HG02571 (cell line): ENCODE measurements at regions not wholly inside any gene's neighbourhood (a gene's known extent, or its start where the extent isn't known, plus 50 kb on each side); places are given as distances from the start of the nearest gene placed in this dataset.
A peak's percentile ranks its signal among the peaks of the same experiment; 100 is the strongest.

ENCODE experiments used
- ATAC-seq: cut with Tn5 transposase; IDR thresholded peaks from one replicate; pipeline ENCODE4 v1.9.1; 2021; ENCODE audit warnings: mild to moderate bottlenecking, moderate library complexity; ENCODE audit not compliant: unreplicated experiment

DNA sequence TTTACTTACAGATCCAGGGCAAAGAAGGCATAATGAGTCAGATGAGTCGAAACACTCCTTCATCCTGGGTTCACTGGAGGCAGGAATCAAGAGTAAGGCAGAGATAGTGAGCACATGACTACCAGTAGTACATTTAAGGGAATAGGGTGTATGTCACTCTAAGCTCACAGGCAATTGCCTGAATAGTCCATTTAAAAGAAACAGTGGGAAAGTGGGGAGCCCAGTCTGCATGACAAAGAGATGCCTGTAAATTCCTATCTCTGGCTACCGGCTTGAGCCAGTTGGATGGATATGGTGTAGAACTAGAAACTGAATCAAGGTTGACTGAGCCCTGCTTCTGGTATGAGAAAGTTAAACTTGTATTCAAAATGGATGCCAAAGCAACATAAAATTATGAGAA, 861.5 kb upstream of the ZWINT start:
- no peak for ATAC-seq

DNA sequence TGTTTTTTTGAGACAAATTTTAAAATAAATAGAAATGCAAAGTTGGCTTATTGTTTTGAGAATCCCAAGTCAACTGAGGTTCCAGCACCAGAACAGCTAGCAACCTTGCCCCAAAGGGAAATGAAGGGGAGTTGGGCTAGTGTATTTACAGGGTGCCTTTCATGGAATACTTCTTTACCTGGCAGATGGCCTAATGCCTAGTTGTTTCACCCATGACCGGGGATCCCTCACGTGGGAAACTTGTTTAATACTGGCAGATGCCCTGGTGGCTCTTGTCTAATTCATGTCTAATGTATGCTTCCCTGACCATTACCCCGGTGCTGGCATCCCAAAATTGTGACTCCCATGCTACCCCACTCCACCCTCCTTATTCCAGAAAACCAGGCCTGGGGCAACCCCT, 861.1 kb upstream of the ZWINT start:
- ATAC-seq, result no peak

GRCh38 chr10:57221674-57222073, 860.6 kb upstream of the ZWINT start:
- no peak for ATAC-seq

DNA sequence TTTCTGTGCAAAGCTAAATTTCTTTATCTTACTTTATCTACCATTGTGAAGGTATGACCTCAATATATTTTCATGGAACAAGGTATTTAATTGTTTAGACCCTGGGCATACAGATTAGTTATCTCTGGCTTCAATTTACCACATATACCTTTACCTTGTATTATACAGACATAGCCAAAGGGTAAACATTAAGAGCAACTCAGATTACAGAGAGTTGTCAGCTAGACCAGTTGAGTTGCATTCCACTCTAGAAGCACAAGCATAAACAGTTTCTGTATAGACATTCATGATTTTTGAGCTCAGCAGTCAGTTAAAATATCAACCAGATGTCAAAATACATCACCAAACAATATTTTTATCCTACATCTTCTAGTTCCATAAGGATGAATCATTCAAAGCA, 857.3 kb upstream of the ZWINT start:
- ATAC-seq, result no peak

DNA sequence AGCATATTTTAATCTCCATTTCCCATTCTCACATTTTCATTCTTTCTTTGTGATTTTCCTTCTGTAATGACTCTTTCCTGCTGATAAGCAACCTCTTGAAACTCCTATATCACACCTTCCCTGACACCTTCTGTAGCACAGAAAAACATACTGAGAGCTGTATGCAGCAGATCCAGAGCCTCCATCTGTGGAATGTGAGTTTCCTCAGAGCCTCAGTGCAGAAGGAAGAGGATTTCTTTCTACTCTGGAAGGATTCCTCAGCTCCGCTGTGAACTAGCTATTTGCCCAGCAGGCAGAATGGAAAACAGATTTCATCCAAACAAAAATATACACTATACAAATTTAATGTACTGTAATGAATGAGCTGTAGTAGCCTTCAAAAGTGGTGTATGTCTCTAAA, 841.3 kb upstream of the ZWINT start:
- ATAC-seq, result no peak

GRCh38 chr10:57188846-57189245, 827.8 kb upstream of the ZWINT start:
- no peak for ATAC-seq

DNA sequence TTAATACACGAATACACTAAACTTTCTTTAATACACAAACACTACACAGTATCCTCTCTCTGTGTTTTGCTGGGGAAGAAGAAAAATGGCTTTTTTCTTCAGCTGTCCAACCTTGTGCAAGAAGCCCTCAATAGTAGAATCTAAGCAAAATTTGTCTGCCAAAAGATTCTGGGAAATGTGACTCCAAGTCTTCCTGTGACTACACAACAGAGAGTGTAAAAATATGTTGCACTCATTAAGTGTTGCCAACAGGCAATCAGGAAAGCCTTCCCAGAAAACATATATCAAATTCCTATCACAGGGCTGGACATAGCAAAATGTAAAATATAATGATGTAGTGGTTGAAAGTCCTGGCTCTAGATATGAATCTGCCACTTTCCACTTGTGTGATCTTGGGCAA, 825.1 kb upstream of the ZWINT start:
- no peak for ATAC-seq

DNA sequence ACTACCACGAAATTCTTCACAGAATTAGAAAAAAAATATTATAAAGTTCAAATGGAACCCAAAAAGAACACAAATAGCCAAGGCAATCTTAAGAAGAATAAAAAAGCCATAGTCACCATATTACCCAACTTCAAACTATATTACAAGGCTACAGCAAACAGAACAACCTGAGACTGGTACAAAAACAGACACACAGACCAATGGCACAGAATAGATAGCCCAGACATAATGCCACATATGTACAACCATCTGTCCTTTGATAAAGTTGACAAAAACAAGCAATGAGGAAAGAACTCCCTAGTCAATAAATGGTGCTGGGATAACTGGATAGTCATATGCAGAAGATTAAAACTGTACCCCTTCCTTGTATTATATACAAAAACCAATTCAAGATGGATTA, 808.5 kb upstream of the ZWINT start:
- no peak for ATAC-seq

DNA sequence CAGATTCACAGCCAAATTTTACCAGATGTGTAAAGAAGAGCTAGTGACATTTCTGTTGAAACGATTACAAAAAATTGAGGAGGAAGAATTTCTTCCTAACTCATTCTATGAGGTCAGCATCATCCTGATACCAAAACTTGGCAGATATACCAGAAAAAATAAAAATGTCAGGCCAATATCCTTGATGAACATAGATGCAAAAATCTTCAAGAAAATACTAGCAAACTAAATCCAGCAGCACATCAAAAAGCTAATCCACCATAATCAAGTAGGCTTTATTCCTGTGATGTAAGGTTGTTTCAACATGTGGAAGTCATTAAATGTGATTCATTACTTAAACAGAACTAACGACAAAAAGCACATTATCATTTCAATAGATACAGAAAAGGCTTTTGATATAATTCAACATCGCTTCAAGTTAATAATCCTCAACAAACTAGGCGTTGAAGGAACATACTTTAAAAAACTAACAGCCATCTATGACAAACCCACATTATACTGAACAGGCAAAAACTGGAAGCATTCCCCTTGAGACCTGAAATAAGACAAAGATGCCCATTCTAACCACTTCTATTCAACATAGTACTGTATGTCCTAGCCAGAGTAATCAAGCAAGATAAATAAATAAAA, 807.7 kb upstream of the ZWINT start:
- no peak for ATAC-seq

DNA sequence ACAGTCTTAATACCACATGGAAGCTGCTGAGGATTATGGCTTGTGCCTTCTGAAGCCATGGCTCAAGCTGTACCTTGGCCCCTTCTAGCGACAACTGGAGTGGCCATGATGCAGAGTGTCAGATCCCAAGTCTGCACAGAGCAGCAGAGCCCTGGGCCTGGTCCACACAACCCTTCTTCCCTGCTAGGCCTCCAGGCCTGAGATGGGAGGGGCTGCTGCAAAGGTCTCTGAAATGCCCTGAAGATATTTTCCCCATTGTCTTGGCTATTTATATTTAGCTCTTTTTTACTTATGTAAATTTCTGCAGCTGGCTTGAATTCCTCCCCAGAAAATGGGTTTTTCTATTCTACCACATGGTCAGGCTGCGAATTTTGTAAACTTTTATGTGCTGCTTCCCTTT, 804.6 kb upstream of the ZWINT start:
- ATAC-seq, result no peak

DNA sequence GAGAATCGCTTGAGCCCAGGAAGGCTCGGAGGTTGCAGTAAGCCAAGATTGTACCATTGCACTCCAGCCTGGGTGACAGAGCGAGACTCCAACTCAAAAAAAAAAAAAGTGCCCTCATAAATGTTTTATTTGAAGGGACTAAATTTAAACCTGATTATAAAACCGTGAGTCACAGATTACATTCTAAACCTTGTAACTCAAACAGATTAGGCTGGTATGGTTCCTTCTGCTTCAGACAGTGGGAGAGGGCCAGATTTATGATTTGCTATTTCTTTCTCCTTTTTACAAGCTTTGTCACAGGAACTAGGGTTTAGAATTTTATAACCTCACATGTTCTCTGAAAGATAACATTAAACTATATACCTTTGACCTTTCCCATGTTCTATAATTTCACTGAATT, 801.2 kb upstream of the ZWINT start:
- no peak for ATAC-seq

DNA sequence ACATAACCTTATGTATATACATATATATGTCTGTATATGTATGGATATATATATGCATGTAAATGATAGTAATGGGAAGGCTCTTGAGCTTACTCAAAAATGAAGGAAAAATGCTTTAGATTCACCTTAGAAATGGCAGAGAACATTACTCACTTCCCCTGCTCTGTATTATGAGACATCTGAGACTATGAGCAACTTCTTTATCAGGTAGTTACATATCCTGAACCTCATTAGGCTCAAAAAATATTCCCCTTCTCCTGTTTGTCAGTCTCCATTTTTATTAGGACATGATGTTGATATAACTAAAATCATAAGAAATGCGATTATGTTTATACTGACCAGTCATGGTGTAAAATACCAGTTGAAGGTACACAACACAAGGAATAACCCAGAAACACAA, 800.1 kb upstream of the ZWINT start:
- no peak for ATAC-seq

DNA sequence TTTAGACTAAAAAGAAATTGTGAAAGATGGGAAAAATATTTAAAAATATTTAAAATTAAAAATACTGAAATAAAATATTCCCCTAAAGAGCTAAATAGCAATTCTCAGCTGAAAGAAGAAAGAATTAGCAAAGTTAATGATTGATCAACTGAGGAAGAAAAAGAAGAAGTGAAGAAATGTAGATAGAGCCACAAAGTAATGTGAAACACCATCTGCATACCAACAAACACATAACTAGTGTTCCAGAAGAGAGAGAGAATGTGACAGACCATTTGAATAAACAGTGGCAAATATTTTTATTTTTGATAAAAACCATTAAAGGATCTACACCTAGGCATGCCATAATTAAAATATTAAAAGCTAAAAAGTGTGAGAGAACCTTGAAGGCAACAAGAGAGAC, 784.5 kb upstream of the ZWINT start:
- ATAC-seq, result peak; percentile 82

DNA sequence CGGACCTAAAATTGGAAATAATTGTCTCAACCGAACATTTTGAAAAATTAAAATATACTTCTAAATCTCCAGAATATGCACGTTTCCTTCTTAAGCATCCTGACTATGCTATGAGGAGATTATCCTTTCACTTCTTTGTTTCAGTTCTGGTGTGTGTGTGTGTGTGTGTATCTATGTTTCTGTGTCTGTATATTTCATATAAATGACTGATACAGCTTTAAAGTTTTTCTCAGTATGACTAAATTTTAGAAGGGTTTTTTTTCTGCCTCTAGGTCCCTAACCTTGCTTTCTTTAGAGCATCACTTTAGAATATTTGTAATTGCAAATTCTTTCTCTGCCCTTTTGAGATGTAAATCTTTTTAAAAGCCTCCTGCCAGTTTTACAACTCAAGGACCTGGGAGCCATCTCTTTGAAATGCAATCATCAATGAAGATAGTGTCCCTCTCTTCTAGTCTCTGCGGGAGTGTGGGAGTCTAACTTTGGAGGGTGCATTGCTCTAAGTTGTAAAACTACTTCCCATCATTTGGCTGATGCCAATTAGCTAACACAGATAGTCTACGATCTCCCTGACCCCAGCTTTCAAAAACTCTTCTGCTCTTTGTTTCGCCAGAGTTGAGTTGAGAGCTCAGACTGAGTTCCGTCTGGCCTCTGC, 782.0 kb upstream of the ZWINT start:
- ATAC-seq, result no peak

GRCh38 chr10:57141708-57142107, 780.6 kb upstream of the ZWINT start:
- ATAC-seq, result no peak

DNA sequence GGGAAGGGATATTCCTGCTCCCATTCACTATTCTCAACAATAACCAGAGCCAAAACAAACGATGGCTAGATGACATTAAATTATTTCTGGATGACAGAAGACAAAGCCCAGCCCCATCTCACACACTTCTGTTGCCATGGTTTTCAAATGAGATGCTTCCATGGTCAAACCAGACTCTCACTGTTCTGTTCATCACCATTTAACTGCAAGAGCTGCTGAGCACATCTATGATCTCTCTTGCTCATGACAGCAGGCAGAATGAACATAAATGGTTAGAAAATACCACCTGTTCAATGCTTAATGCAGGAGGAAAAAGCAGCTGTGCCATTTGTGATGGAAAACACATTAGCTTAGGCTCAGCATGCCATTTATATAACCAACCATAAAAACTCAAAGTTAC, 758.6 kb upstream of the ZWINT start:
- ATAC-seq, result no peak

- ATAC-seq, result no peak
Observed at GRCh38 chr10:57113545-57113944, 752.5 kb upstream of the ZWINT start.

DNA sequence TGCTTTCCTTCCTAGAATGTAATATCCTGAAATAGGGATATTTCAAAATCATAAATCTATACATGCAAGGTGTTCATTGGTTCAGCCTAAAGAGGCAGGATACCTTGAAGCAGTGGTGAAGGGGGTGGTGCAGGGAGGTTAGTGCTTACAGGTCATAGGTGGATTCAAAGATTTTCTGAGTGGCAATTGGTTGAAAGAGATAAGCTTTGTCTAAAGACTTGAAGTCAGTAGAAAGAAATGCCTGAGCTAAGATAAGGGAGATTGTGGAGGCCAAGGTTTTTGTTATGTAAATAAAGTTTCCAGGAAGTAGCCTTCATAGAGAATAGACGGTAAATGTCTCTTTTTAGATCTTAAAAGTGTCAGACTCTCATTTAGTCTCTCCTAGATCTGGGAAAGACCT, 741.2 kb upstream of the ZWINT start:
- no peak for ATAC-seq

- peak; percentile 77 for ATAC-seq
Observed at GRCh38 chr10:57098146-57098545, 737.1 kb upstream of the ZWINT start.

- no peak for ATAC-seq
Observed at GRCh38 chr10:57096044-57096443, 735.0 kb upstream of the ZWINT start.

DNA sequence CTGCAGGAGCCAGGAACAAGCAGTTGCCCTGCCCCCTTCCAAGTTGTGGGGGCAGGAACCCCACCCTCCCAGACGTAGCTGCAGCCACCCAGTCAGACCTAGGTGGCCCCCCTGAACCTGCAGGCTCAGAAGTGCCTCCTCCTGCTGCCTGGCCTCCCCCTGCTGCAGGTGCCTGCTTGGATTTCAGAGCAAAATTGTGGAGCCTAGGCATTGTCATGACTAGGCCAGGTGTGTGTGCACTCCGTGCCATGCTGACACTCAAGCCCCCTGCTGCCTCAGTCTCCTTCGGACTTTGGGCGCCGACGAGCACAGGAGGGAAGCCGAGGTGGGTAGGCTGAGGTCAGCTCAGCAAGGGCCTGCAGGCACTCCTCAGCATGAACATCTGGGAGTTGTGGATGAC, 733.9 kb upstream of the ZWINT start:
- no peak for ATAC-seq

DNA sequence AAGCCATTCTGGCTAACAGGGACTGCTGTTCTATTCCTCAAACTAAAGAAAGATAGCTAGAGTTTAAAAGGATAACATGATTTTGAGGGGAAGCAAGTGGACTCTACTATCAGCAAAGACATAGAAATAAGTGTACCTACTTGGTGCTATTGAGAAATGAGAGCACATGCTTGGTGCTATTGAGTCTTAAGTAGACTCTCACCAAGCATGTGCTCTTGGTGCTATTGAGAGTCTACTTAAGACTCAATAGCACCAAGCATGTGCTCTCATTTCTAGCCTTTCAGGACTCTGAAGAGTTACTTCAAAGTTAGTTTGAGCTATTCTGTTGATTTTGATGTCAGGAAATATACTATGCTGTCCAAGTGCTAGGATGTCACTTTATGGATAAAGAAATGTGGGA, 733.0 kb upstream of the ZWINT start:
- ATAC-seq, result no peak

- no peak for ATAC-seq
Observed at GRCh38 chr10:57053530-57053929, 692.5 kb upstream of the ZWINT start.
